H9 (cell line): ENCODE measurements at regions not wholly inside any gene's neighbourhood (a gene's known extent, or its start where the extent isn't known, plus 50 kb on each side); places are given as distances from the start of the nearest gene placed in this dataset.
A peak's percentile ranks its signal among the peaks of the same experiment; 100 is the strongest.

Experiments used
- DNase-seq: peaks from one replicate; pipeline ENCODE4 v3.0.0-alpha.2; 2017
- H2AFZ ChIP-seq: one replicate; pipeline ENCODE4 v1.6.1; 2013; ENCODE audit warnings: mild to moderate bottlenecking, low read length, control low read depth, moderate library complexity
- H2AK5ac ChIP-seq: 2 replicates; pipeline ENCODE4 v1.6.1; 2013; ENCODE audit warnings: low read length, control low read depth, mixed read lengths; ENCODE audit not compliant: insufficient read length
- H2BK120ac ChIP-seq: one replicate; pipeline ENCODE4 v1.6.1; 2013; ENCODE audit warnings: low read depth, mild to moderate bottlenecking, low read length, control low read depth, inconsistent platforms; ENCODE audit not compliant: poor library complexity, severe bottlenecking
- H2BK12ac ChIP-seq: 2 replicates; pipeline ENCODE4 v1.6.1; 2013; ENCODE audit warnings: low read length, control low read depth, mixed read lengths, low read depth; ENCODE audit not compliant: insufficient read length
- H2BK15ac ChIP-seq: 2 replicates; pipeline ENCODE4 v1.6.1; 2013; ENCODE audit warnings: low read depth, low read length, control low read depth
- H2BK20ac ChIP-seq: one replicate; pipeline ENCODE4 v1.6.1; 2013; ENCODE audit warnings: low read depth, mild to moderate bottlenecking, low read length, control low read depth, inconsistent platforms; ENCODE audit not compliant: poor library complexity, severe bottlenecking
- H2BK5ac ChIP-seq: 2 replicates; pipeline ENCODE4 v1.6.1; 2013; ENCODE audit warnings: low read length, control low read depth, mixed read lengths; ENCODE audit not compliant: insufficient read length
- H3K14ac ChIP-seq: 2 replicates; pipeline ENCODE4 v1.6.1; 2013; ENCODE audit warnings: low read length, control low read depth; ENCODE audit not compliant: insufficient read depth
- H3K18ac ChIP-seq: 2 replicates; pipeline ENCODE4 v1.6.1; 2013; ENCODE audit warnings: low read depth, mild to moderate bottlenecking, mixed read lengths, low read length, control low read depth; ENCODE audit not compliant: insufficient read length
- H3K23ac ChIP-seq: 2 replicates; pipeline ENCODE4 v1.6.1; 2013; ENCODE audit warnings: low read length, control low read depth, mixed read lengths, low read depth; ENCODE audit not compliant: insufficient read length
- H3K23me2 ChIP-seq: 2 replicates; pipeline ENCODE4 v1.6.1; 2013; ENCODE audit warnings: low read depth, mild to moderate bottlenecking, mixed read lengths, low read length, control low read depth; ENCODE audit not compliant: insufficient read length, poor library complexity, severe bottlenecking
- H3K27ac ChIP-seq: 2 replicates; pipeline ENCODE4 v1.5.1; 2013; ENCODE audit warnings: low read length, control low read depth, mixed read lengths, low read depth; ENCODE audit not compliant: insufficient read length
- H3K27me3 ChIP-seq: 2 replicates; pipeline ENCODE4 v1.6.1; 2013; ENCODE audit warnings: low read length, control low read depth, inconsistent platforms; ENCODE audit not compliant: insufficient read depth
- H3K4ac ChIP-seq: 2 replicates; pipeline ENCODE4 v1.6.1; 2013; ENCODE audit warnings: low read depth, mild to moderate bottlenecking, control low read depth, inconsistent platforms, low read length, moderate library complexity
- H3K4me1 ChIP-seq: 2 replicates; pipeline ENCODE4 v1.6.1; 2013; ENCODE audit warnings: low read length, control low read depth, inconsistent platforms; ENCODE audit not compliant: insufficient read depth
- H3K4me2 ChIP-seq: 2 replicates; pipeline ENCODE4 v1.6.1; 2013; ENCODE audit warnings: low read length, control low read depth, mixed read lengths; ENCODE audit not compliant: insufficient read length, insufficient read depth
- H3K56ac ChIP-seq: 2 replicates; pipeline ENCODE4 v1.6.1; 2013; ENCODE audit warnings: low read depth, mild to moderate bottlenecking, mixed read lengths, low read length, control low read depth; ENCODE audit not compliant: insufficient read length
- H3K79me1 ChIP-seq: 2 replicates; pipeline ENCODE4 v1.6.1; 2013; ENCODE audit warnings: low read depth, mild to moderate bottlenecking, moderate library complexity, low read length, control low read depth, inconsistent platforms; ENCODE audit not compliant: insufficient read depth, poor library complexity, severe bottlenecking
- H3K79me2 ChIP-seq: 2 replicates; pipeline ENCODE4 v1.6.1; 2013; ENCODE audit warnings: low read length, control low read depth, inconsistent platforms; ENCODE audit not compliant: insufficient read depth
- H3K9ac ChIP-seq: 2 replicates; pipeline ENCODE4 v1.6.1; 2013; ENCODE audit warnings: low read length, control low read depth, mixed read lengths; ENCODE audit not compliant: insufficient read length; ENCODE audit errors: extremely low read depth
- H3K9me3 ChIP-seq: one replicate; pipeline ENCODE4 v1.6.1; 2013; ENCODE audit warnings: low read depth, low read length, inconsistent platforms; ENCODE audit not compliant: control insufficient read depth
- H3T11ph ChIP-seq: one replicate; pipeline ENCODE4 v1.6.1; 2013; ENCODE audit warnings: mild to moderate bottlenecking, low read length, control low read depth, inconsistent platforms
- H4K20me1 ChIP-seq: one replicate; pipeline ENCODE4 v1.6.1; 2013; ENCODE audit not compliant: control insufficient read depth, insufficient read length, insufficient read depth
- H4K5ac ChIP-seq: 2 replicates; pipeline ENCODE4 v1.6.1; 2013; ENCODE audit warnings: low read depth, mild to moderate bottlenecking, mixed read lengths, low read length, control low read depth; ENCODE audit not compliant: insufficient read length
- H4K8ac ChIP-seq: replicated peaks from 2 replicates; pipeline ENCODE4 v1.6.1; 2013; ENCODE audit warnings: low read length, control low read depth, mixed read lengths, low read depth; ENCODE audit not compliant: insufficient read length
- H4K91ac ChIP-seq: 2 replicates; pipeline ENCODE4 v1.6.1; 2013; ENCODE audit warnings: low read depth, mild to moderate bottlenecking, moderate library complexity, mixed read lengths, low read length, control low read depth; ENCODE audit not compliant: insufficient read length
- H3K27ac Mint-ChIP-seq, 3 experiments: 2 replicates in 2 of 3; 3 replicates in 1 of 3; pipeline ENCODE4 v1.8.0; 2020 to 2021; ENCODE audit warnings: mixed read lengths in 3 of 3, mild to moderate bottlenecking in 1 of 3, moderate library complexity in 1 of 3
- H3K27me3 Mint-ChIP-seq: 2 replicates; pipeline ENCODE4 v1.8.0; 2021; ENCODE audit warnings: low read depth, mild to moderate bottlenecking, moderate library complexity, mixed read lengths
- H3K36me3 Mint-ChIP-seq, 3 experiments: 2 replicates in 2 of 3; 3 replicates in 1 of 3; pipeline ENCODE4 v1.8.0; 2020 to 2021; ENCODE audit warnings: low read depth in 3 of 3, mixed read lengths in 3 of 3; ENCODE audit not compliant: insufficient read depth in 1 of 3
- H3K4me1 Mint-ChIP-seq, 2 experiments: 2 replicates each; pipeline ENCODE4 v1.8.0; 2020; ENCODE audit warnings: mixed read lengths in 2 of 2
- H3K4me3 Mint-ChIP-seq, 2 experiments: 2 replicates in 1 of 2; 3 replicates in 1 of 2; pipeline ENCODE4 v1.8.0; 2020 to 2021; ENCODE audit warnings: mild to moderate bottlenecking in 2 of 2, mixed read lengths in 2 of 2, moderate library complexity in 1 of 2
- H3K9me3 Mint-ChIP-seq, 2 experiments: 2 replicates in 1 of 2; 3 replicates in 1 of 2; pipeline ENCODE4 v1.8.0; 2020; ENCODE audit warnings: mild to moderate bottlenecking in 2 of 2, mixed read lengths in 2 of 2, moderate library complexity in 1 of 2
- CTCF ChIP-seq: fragments of 200-600 bp; sonication (generic); conservative IDR thresholded peaks from 3 replicates; pipeline ENCODE4 v1.8.0; 2021; ENCODE audit warnings: antibody characterized with exemption, mild to moderate bottlenecking
- WGBS: extraction: QIAGEN DNeasy Blood & Tissue Kit; methylation state at CpG from one replicate; pipeline ENCODE4 v1.1.7; 2013; ENCODE audit warnings: missing lambda C conversion rate, low lambda C conversion rate, mixed read lengths; ENCODE audit not compliant: insufficient read length; ENCODE audit errors: extremely low coverage; 5-methylcytosine and 5-hydroxymethylcytosine counted together

GRCh38 chr5:81837667-81838306, 86.9 kb upstream of the SSBP2 start:
- no peak overlapping the region for H3K4me2 ChIP-seq
- no peak overlapping the region for H2BK15ac ChIP-seq
- Mint-ChIP-seq H3K9me3 (no peaks in the 10 kb centered on the region), H3K27me3 (no peaks in the 10 kb centered on the region), H3K27ac (0 out of 7 replicates have a peak overlapping the region, but pooled peaks of 1 of the 3 experiments have one; percentile 65), H3K4me1 (peaks cover 19 to 21% of the 10 kb centered on the region in 2 experiments), H3K36me3 (no peaks in the 10 kb centered on the region), H3K4me3 (no peak overlapping the region)
- no peaks in the 10 kb centered on the region for H3K79me2 ChIP-seq
- no peaks in the 10 kb centered on the region for H3K27me3 ChIP-seq
- H4K8ac ChIP-seq, result no peak overlapping the region
- no peak overlapping the region for H2BK5ac ChIP-seq
- H3K14ac ChIP-seq, result no peak overlapping the region
- no peaks in the 10 kb centered on the region for H3K9me3 ChIP-seq
- no peak overlapping the region for H2AK5ac ChIP-seq
- H3K56ac ChIP-seq, result no peak overlapping the region
- H3K23ac ChIP-seq, result no peak overlapping the region
- TF ChIP-seq CTCF, result no peak
- no peak overlapping the region for H4K91ac ChIP-seq
- H2BK120ac ChIP-seq, result no peak overlapping the region
- H2AFZ ChIP-seq, result no peak overlapping the region
- H3K4me1 ChIP-seq, result no peaks in the 10 kb centered on the region
- no peak overlapping the region for H3K27ac ChIP-seq
- no peak overlapping the region for H2BK20ac ChIP-seq
- H4K20me1 ChIP-seq, result no peaks in the 10 kb centered on the region
- no CpG with 5 or more reads among the region's 4 CpGs for WGBS
- H2BK12ac ChIP-seq, result no peak overlapping the region
- no peak overlapping the region for H4K5ac ChIP-seq
- no peak for DNase-seq
- no peak overlapping the region for H3K18ac ChIP-seq
- H3K79me1 ChIP-seq, result no peaks in the 10 kb centered on the region
- no peak overlapping the region for H3K4ac ChIP-seq
- no peak overlapping the region for H3T11ph ChIP-seq
- H3K9ac ChIP-seq, result no peak overlapping the region
- no peaks in the 10 kb centered on the region for H3K23me2 ChIP-seq
